ENCODE measurements at regions not wholly inside any gene's neighbourhood (a gene's known extent, or its start where the extent isn't known, plus 50 kb on each side); places are given as distances from the start of the nearest gene placed in this dataset.

- TF ChIP-seq POLR2A (IDR thresholded peaks at IDR 0.05; ENCODE audit: low read length) (no peak), GATA1 (IDR thresholded peaks at IDR 0.05; ENCODE audit: low read depth, low read length) (no peak)
Measured at GRCh38 chr3:107982165-107982564, 108.7 kb downstream of the CD47 start.
